ENCODE measurements at regions not wholly inside any gene's neighbourhood (a gene's known extent, or its start where the extent isn't known, plus 50 kb on each side); places are given as distances from the start of the nearest gene placed in this dataset.
A peak's percentile ranks its signal among the peaks of the same experiment; 100 is the strongest.
"Not testable (repeated sequence)": the region's sequence is repeated elsewhere in the genome, so short reads cannot be mapped to it uniquely, and the experiment has no call there.

GRCh38 chr9:97219443-97220140, 87.9 kb upstream of the CCDC180 start:
- ATAC-seq (replicated peaks in 1 of 2); H3K4me3 Mint-ChIP-seq; H3K36me3 Mint-ChIP-seq (ENCODE audit: insufficient read depth in 2 of 2); H3K4me1 Mint-ChIP-seq (ENCODE audit: low read depth); H3K9me3 Mint-ChIP-seq; H3K27ac Mint-ChIP-seq; DNase-seq: not testable (repeated sequence)
- peaks cover 71% of the 10 kb centered on the region for H3K27me3 Mint-ChIP-seq (ENCODE audit: low read depth)

- not testable (repeated sequence) for H3K9me3 Mint-ChIP-seq; ATAC-seq (replicated peaks in 1 of 2); H3K36me3 Mint-ChIP-seq (ENCODE audit: insufficient read depth in 2 of 2); DNase-seq; H3K4me1 Mint-ChIP-seq (ENCODE audit: low read depth); H3K27ac Mint-ChIP-seq; H3K4me3 Mint-ChIP-seq
- peaks cover 38% of the 10 kb centered on the region for H3K27me3 Mint-ChIP-seq (ENCODE audit: low read depth)
These were observed 92.3 kb upstream of the CCDC180 start for GRCh38 chr9:97215127-97215526.

GRCh38 chr9:97214556-97214955, 92.9 kb upstream of the CCDC180 start:
- H3K4me3 Mint-ChIP-seq; ATAC-seq (replicated peaks in 1 of 2); DNase-seq; H3K36me3 Mint-ChIP-seq (ENCODE audit: insufficient read depth in 2 of 2); H3K27ac Mint-ChIP-seq; H3K9me3 Mint-ChIP-seq; H3K4me1 Mint-ChIP-seq (ENCODE audit: low read depth): not testable (repeated sequence)
- peaks cover 32% of the 10 kb centered on the region for H3K27me3 Mint-ChIP-seq (ENCODE audit: low read depth)

- not testable (repeated sequence) for DNase-seq; H3K36me3 Mint-ChIP-seq (ENCODE audit: insufficient read depth in 2 of 2); H3K9me3 Mint-ChIP-seq; H3K27ac Mint-ChIP-seq; H3K27me3 Mint-ChIP-seq (ENCODE audit: low read depth); H3K4me3 Mint-ChIP-seq; H3K4me1 Mint-ChIP-seq (ENCODE audit: low read depth)
- ATAC-seq (replicated peaks in 1 of 2): peak in 1 of 2 donors; percentile 45
These were observed 107.8 kb upstream of the CCDC180 start for GRCh38 chr9:97199683-97200082.

GRCh38 chr9:97193767-97194166, 113.7 kb upstream of the CCDC180 start:
- H3K27me3 Mint-ChIP-seq (ENCODE audit: low read depth); H3K4me3 Mint-ChIP-seq; ATAC-seq (replicated peaks in 1 of 2); H3K36me3 Mint-ChIP-seq (ENCODE audit: insufficient read depth in 2 of 2); H3K9me3 Mint-ChIP-seq; DNase-seq; H3K4me1 Mint-ChIP-seq (ENCODE audit: low read depth); H3K27ac Mint-ChIP-seq: not testable (repeated sequence)

- peaks cover 6% of the 10 kb centered on the region for H3K27me3 Mint-ChIP-seq (ENCODE audit: low read depth)
- no peaks in the 10 kb centered on the region for H3K9me3 Mint-ChIP-seq
- no peaks in the 10 kb centered on the region for H3K4me1 Mint-ChIP-seq (ENCODE audit: low read depth)
- H3K36me3 Mint-ChIP-seq (ENCODE audit: insufficient read depth in 2 of 2): no peaks in the 10 kb centered on the region
- DNase-seq (no peak), ATAC-seq (replicated peaks in 1 of 2) (no peak)
- no peak overlapping the region for H3K27ac Mint-ChIP-seq
- no peak overlapping the region for H3K4me3 Mint-ChIP-seq
These were observed 118.9 kb upstream of the CCDC180 start for GRCh38 chr9:97188545-97188944.

- not testable (repeated sequence) for ATAC-seq (replicated peaks in 1 of 2); DNase-seq
These were observed 119.8 kb upstream of the CCDC180 start for GRCh38 chr9:97187706-97188105.

GRCh38 chr9:97186493-97186892, 121.0 kb upstream of the CCDC180 start:
- Mint-ChIP-seq H3K4me3 (no peak overlapping the region), H3K36me3 (ENCODE audit: insufficient read depth in 2 of 2) (no peaks in the 10 kb centered on the region), H3K27me3 (ENCODE audit: low read depth) (no peaks in the 10 kb centered on the region), H3K4me1 (ENCODE audit: low read depth) (no peaks in the 10 kb centered on the region), H3K9me3 (no peaks in the 10 kb centered on the region), H3K27ac (no peak overlapping the region)
- DNase-seq (no peak), ATAC-seq (replicated peaks in 1 of 2) (no peak)

More at GRCh38 chr9:97187706-97188105, 119.8 kb upstream of the CCDC180 start:
- not testable (repeated sequence) for H3K36me3 Mint-ChIP-seq (ENCODE audit: insufficient read depth in 2 of 2); H3K4me3 Mint-ChIP-seq; H3K27me3 Mint-ChIP-seq (ENCODE audit: low read depth); H3K9me3 Mint-ChIP-seq; H3K4me1 Mint-ChIP-seq (ENCODE audit: low read depth); H3K27ac Mint-ChIP-seq

- H3K4me1 Mint-ChIP-seq (ENCODE audit: low read depth); H3K4me3 Mint-ChIP-seq; H3K9me3 Mint-ChIP-seq; DNase-seq; H3K27ac Mint-ChIP-seq; H3K36me3 Mint-ChIP-seq (ENCODE audit: insufficient read depth in 2 of 2); ATAC-seq (replicated peaks in 1 of 2): not testable (repeated sequence)
- H3K27me3 Mint-ChIP-seq (ENCODE audit: low read depth): peaks cover 15% of the 10 kb centered on the region
These were observed 124.9 kb upstream of the CCDC180 start for GRCh38 chr9:97182532-97182931.

GRCh38 chr9:97179616-97180015, 127.8 kb upstream of the CCDC180 start:
- no peaks in the 10 kb centered on the region for H3K9me3 Mint-ChIP-seq

GRCh38 chr9:97176206-97176605, 131.3 kb upstream of the CCDC180 start:
- Mint-ChIP-seq H3K4me3 (no peak overlapping the region), H3K4me1 (ENCODE audit: low read depth) (no peaks in the 10 kb centered on the region), H3K27ac (no peak overlapping the region), H3K36me3 (ENCODE audit: insufficient read depth in 2 of 2) (peaks cover 2 to 3% of the 10 kb centered on the region in 2 donors), H3K27me3 (ENCODE audit: low read depth) (peaks cover 15% of the 10 kb centered on the region), H3K9me3 (peaks cover 3% of the 10 kb centered on the region in 2 donors)
- DNase-seq (no peak), ATAC-seq (replicated peaks in 1 of 2) (no peak)

More at GRCh38 chr9:97179616-97180015, 127.8 kb upstream of the CCDC180 start:
- H3K36me3 Mint-ChIP-seq (ENCODE audit: insufficient read depth in 2 of 2): no peaks in the 10 kb centered on the region
- H3K27ac Mint-ChIP-seq: no peak overlapping the region
- no peaks in the 10 kb centered on the region for H3K4me1 Mint-ChIP-seq (ENCODE audit: low read depth)
- H3K4me3 Mint-ChIP-seq: no peak overlapping the region
- H3K27me3 Mint-ChIP-seq (ENCODE audit: low read depth): peaks cover 15% of the 10 kb centered on the region
- ATAC-seq (replicated peaks in 1 of 2) (no peak), DNase-seq (no peak)

GRCh38 chr9:97168174-97168573, 129.2 kb upstream of the CTSV start:
- not testable (repeated sequence) for H3K4me3 Mint-ChIP-seq; H3K27ac Mint-ChIP-seq; H3K4me1 Mint-ChIP-seq (ENCODE audit: low read depth); H3K9me3 Mint-ChIP-seq; ATAC-seq (replicated peaks in 1 of 2); DNase-seq; H3K36me3 Mint-ChIP-seq (ENCODE audit: insufficient read depth in 2 of 2); H3K27me3 Mint-ChIP-seq (ENCODE audit: low read depth)

- peak overlapping the region in 1 of 2 donors; percentile 69 for H3K4me3 Mint-ChIP-seq
- peak overlapping the region; percentile 80 for H3K27ac Mint-ChIP-seq
- H3K4me1 Mint-ChIP-seq (ENCODE audit: low read depth): not testable (repeated sequence)
These were observed 127.7 kb upstream of the CTSV start for GRCh38 chr9:97166496-97167138.

GRCh38 chr9:97160255-97160654, 121.3 kb upstream of the CTSV start:
- no peak for ATAC-seq (replicated peaks in 1 of 2)
- no peak overlapping the region for H3K27ac Mint-ChIP-seq

More at GRCh38 chr9:97166496-97167138, 127.7 kb upstream of the CTSV start:
- not testable (repeated sequence) for H3K27me3 Mint-ChIP-seq (ENCODE audit: low read depth); DNase-seq; H3K9me3 Mint-ChIP-seq; H3K36me3 Mint-ChIP-seq (ENCODE audit: insufficient read depth in 2 of 2); ATAC-seq (replicated peaks in 1 of 2)

More at GRCh38 chr9:97160255-97160654, 121.3 kb upstream of the CTSV start:
- no peak for DNase-seq
- peaks cover 0 to 4% of the 10 kb centered on the region in 2 donors for H3K36me3 Mint-ChIP-seq (ENCODE audit: insufficient read depth in 2 of 2)
- no peak overlapping the region for H3K4me3 Mint-ChIP-seq
- H3K4me1 Mint-ChIP-seq (ENCODE audit: low read depth): no peaks in the 10 kb centered on the region
- H3K9me3 Mint-ChIP-seq: no peaks in the 10 kb centered on the region
- no peaks in the 10 kb centered on the region for H3K27me3 Mint-ChIP-seq (ENCODE audit: low read depth)
